Body of pancreas (tissue), 4 donors: ENCODE measurements at regions not wholly inside any gene's neighbourhood (a gene's known extent, or its start where the extent isn't known, plus 50 kb on each side); places are given as distances from the start of the nearest gene placed in this dataset.
"Not testable (repeated sequence)": the region's sequence is repeated elsewhere in the genome, so short reads cannot be mapped to it uniquely, and the experiment has no call there.

Experiments
- ATAC-seq: fragments of 150-250 bp; one replicate; pipeline ENCODE4 v1.9.1; 2016
- DNase-seq, 4 donors: peaks; one replicate each; pipeline ENCODE4 v3.0.0-alpha.2; 2019
- H3K27ac ChIP-seq, 4 donors: fragments of 200-600 bp; sonication (generic); 1 replicate in 3 of 4; 2 replicates in 1 of 4; pipeline versions ENCODE4 v1.5.1 to v1.6.1; 2016 to 2019; ENCODE audit warnings: mild to moderate bottlenecking in 1 of 4, mixed read lengths in 1 of 4, moderate library complexity in 1 of 4
- H3K27me3 ChIP-seq, 2 donors: fragments of 200-600 bp; sonication (generic); one replicate each; pipeline ENCODE4 v1.6.0; 2016; ENCODE audit warnings: mild to moderate bottlenecking in 1 of 2
- H3K36me3 ChIP-seq, 2 donors: fragments of 200-600 bp; sonication (generic); replicated peaks in 1 of 2; 2 replicates each; pipeline ENCODE4 v1.5.1; 2016; ENCODE audit warnings: low read depth in 2 of 2; ENCODE audit not compliant: insufficient read depth in 1 of 2
- H3K4me1 ChIP-seq: fragments of 200-600 bp; sonication (generic); one replicate; pipeline ENCODE4 v1.6.0; 2016
- H3K4me3 ChIP-seq, 2 donors: fragments of 200-600 bp; sonication (generic); 1 replicate in 1 of 2; 2 replicates in 1 of 2; pipeline ENCODE4 v1.5.1; 2016 to 2019
- H3K9me3 ChIP-seq, 3 donors: fragments of 200-600 bp; sonication (generic); 1 replicate in 2 of 3; 2 replicates in 1 of 3; pipeline ENCODE4 v1.5.1; 2016
- POLR2A ChIP-seq, 3 donors: fragments of 450-650 bp; IDR thresholded peaks; one replicate each; pipeline ENCODE4 v1.6.1; 2016; ENCODE audit warnings: antibody characterized with exemption in 3 of 3, mild to moderate bottlenecking in 2 of 3
- WGBS, 2 donors: methylation state at CpG; one replicate each; pipeline ENCODE4 v1.1.5; 2017; 5-methylcytosine and 5-hydroxymethylcytosine counted together
- intact Hi-C: fragments of 100-400 bp; cut with DNase I; formaldehyde crosslinking; loops from one replicate; pipeline ENCODE4 v1.15.1; 2023
- TF ChIP-seq, protein P1 (sequence below), 7 experiments: fragments of 450-650 bp in 4 of 7; fragments of 200-600 bp in 3 of 7; sonication (generic) in 3 of 7; IDR thresholded peaks; one replicate each; pipeline ENCODE4 v1.5.1; 2016 to 2019; ENCODE audit warnings: antibody characterized with exemption in 7 of 7

DNA sequence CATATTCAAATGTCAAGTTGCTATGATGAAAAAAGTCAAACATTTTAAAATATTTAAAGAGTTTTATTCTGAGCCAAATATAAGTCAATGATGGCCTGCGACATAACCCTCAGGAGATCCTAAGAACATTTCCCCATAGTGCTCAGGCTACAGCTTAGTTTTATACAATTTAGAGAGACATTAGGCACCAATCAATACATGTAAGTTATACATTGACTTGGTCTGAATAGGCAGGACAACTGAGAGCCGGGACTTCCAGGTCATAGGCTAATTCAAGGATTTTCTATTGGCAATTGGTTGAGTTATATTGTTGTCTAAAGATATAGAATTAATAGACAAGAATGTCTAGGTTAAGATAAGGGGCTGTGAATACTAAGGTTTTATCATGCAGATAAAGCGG is 64.5 kb downstream of the UGT2B28 start:
- ATAC-seq, H3K9me3 ChIP-seq, DNase-seq, H3K27ac ChIP-seq, H3K36me3 ChIP-seq, H3K4me3 ChIP-seq, H3K27me3 ChIP-seq, intact Hi-C loops: not testable (repeated sequence)
- WGBS, 2 donors, result 43 to 58% methylated on average over 3 of the region's 3 CpGs
- peaks cover 21% of the 10 kb centered on the region for H3K4me1 ChIP-seq

- H3K27me3 ChIP-seq, DNase-seq, H3K27ac ChIP-seq, H3K9me3 ChIP-seq, ATAC-seq, H3K36me3 ChIP-seq, intact Hi-C loops, H3K4me3 ChIP-seq: not testable (repeated sequence)
- peaks cover 14% of the 10 kb centered on the region for H3K4me1 ChIP-seq
- WGBS, 2 donors, result 90% methylated on average over 10 of the region's 10 CpGs
Observed at GRCh38 chr4:69348746-69349145, 68.5 kb downstream of the UGT2B28 start.

DNA sequence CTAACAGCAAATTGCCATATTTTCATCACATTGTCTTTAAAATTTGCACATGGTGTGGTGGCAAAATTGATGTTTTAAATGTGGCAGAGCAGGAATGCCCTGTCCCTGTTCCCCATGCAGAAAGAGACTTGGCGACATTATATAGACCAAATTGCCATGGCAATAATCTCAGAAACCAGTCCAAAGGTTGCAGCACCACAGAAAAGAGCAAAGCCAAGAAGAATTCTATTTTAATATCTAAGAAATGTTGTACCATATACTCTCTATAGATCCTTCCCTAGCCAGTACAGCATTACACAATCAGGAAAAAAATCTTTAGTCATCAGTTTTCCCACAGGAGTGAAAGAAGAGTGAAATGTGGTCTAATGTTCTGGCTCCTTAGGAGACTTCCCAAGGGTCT is 80.0 kb downstream of the UGT2B28 start:
- ATAC-seq, result peak; percentile 90
- peak overlapping the region in 1 of 4 donors; percentile 7 for H3K27ac ChIP-seq
- TF ChIP-seq POLR2A (IDR thresholded peaks at IDR 0.05), result no peak
- TF ChIP-seq, protein P1, sequence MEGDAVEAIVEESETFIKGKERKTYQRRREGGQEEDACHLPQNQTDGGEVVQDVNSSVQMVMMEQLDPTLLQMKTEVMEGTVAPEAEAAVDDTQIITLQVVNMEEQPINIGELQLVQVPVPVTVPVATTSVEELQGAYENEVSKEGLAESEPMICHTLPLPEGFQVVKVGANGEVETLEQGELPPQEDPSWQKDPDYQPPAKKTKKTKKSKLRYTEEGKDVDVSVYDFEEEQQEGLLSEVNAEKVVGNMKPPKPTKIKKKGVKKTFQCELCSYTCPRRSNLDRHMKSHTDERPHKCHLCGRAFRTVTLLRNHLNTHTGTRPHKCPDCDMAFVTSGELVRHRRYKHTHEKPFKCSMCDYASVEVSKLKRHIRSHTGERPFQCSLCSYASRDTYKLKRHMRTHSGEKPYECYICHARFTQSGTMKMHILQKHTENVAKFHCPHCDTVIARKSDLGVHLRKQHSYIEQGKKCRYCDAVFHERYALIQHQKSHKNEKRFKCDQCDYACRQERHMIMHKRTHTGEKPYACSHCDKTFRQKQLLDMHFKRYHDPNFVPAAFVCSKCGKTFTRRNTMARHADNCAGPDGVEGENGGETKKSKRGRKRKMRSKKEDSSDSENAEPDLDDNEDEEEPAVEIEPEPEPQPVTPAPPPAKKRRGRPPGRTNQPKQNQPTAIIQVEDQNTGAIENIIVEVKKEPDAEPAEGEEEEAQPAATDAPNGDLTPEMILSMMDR (IDR thresholded peaks at IDR 0.05), result no peak
- H3K4me1 ChIP-seq, result peaks cover 9% of the 10 kb centered on the region
- H3K9me3 ChIP-seq, result no peaks in the 10 kb centered on the region
- intact Hi-C loops, result no loop called here
- WGBS, 2 donors, result 14% methylated on average over 1 of the region's 1 CpG
- H3K36me3 ChIP-seq, result no peaks in the 10 kb centered on the region
- peak in 2 of 4 donors; percentile 12 to 18 for DNase-seq
- H3K4me3 ChIP-seq, result no peak overlapping the region
- no peaks in the 10 kb centered on the region for H3K27me3 ChIP-seq

DNA sequence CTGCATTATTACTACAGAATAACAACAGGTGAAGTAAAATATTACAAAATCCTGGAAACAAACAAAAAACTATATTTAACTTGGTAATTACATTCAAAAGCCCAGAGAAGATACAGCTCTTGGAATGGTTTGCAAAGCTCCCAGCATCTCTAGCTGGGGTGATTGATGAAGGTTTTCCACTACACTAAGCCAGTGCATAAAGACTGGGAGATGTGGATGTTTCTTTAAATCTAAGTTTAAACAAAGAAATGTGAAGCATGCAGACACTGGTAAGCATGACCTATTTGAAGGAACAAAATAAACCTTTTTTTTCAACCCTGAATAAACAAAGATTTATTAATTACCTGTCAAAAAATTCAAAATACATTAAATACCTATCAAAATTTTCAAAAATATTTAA is 80.5 kb downstream of the UGT2B28 start:
- H3K36me3 ChIP-seq, ATAC-seq, H3K4me3 ChIP-seq, H3K4me1 ChIP-seq, H3K9me3 ChIP-seq, DNase-seq, H3K27me3 ChIP-seq, intact Hi-C loops: not testable (repeated sequence)
- peak overlapping the region in 1 of 4 donors; percentile 7 for H3K27ac ChIP-seq

DNA sequence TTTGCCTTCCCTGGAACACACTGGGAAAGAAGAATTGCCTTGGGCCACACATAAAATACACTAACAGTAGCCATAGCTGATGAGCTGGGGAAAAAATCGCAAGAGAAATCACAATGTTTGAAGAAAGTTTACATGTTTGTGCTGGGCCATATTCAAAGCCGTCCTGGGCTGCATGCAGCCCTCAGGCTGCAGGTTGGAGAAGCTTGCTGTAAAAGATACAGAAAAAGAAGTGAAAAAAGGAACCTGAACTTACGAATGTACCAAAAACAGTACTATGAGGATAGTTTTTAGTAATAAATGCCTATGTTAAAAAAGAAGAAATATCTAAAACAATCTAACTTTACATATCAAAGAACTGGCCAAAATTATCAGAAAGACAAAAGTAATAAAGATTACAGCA is 82.1 kb downstream of the UGT2B28 start:
- Histone ChIP-seq H3K36me3 (no peaks in the 10 kb centered on the region), H3K4me1 (peaks cover 9% of the 10 kb centered on the region), H3K27ac (no peak overlapping the region), H3K9me3 (no peaks in the 10 kb centered on the region), H3K27me3 (no peaks in the 10 kb centered on the region), H3K4me3 (no peak overlapping the region)
- ATAC-seq, result no peak
- WGBS, 2 donors, result 74 to 77% methylated on average over 3 of the region's 3 CpGs
- no peak for DNase-seq
- intact Hi-C loops, result no loop called here
- no peak for TF ChIP-seq POLR2A (IDR thresholded peaks at IDR 0.05)
- TF ChIP-seq, protein P1 (IDR thresholded peaks at IDR 0.05), result no peak

DNA sequence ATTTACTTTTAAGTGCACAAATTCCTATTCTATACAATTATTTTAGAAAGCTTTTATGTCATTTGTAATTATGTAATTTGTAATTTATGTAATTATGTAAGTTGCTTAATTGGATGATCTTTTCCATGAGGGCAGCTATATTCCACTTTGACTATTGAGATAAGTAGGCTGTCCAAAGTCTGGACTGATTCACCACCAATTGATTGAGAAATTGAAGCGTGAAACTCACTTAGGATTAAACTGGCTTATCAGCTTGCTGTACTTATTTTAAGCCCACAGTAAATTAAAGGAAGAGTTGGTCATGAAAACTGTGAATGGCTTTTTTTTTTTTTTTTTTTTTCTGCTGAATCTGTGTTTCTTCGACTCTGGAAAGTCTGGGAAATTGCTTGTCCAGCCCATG is 87.4 kb downstream of the UGT2B28 start:
- DNase-seq, H3K4me1 ChIP-seq, H3K27me3 ChIP-seq, intact Hi-C loops, ATAC-seq, H3K27ac ChIP-seq, H3K36me3 ChIP-seq, H3K4me3 ChIP-seq, H3K9me3 ChIP-seq: not testable (repeated sequence)
- 73 to 80% methylated on average over 2 of the region's 2 CpGs for WGBS, 2 donors

GRCh38 chr4:69376450-69376849 is 96.2 kb downstream of the UGT2B28 start:
- WGBS, 2 donors, result 86 to 95% methylated on average over 12 of the region's 12 CpGs
- Histone ChIP-seq H3K27me3 (no peaks in the 10 kb centered on the region), H3K4me1 (no peaks in the 10 kb centered on the region), H3K27ac (no peak overlapping the region), H3K9me3 (no peaks in the 10 kb centered on the region), H3K36me3 (no peaks in the 10 kb centered on the region), H3K4me3 (no peak overlapping the region)
- TF ChIP-seq, protein P1 (IDR thresholded peaks at IDR 0.05), result no peak
- TF ChIP-seq POLR2A (IDR thresholded peaks at IDR 0.05), result no peak
- intact Hi-C loops, result no loop called here
- DNase-seq (no peak), ATAC-seq (no peak)
